AG09309 (cell line): ENCODE measurements at regions not wholly inside any gene's neighbourhood (a gene's known extent, or its start where the extent isn't known, plus 50 kb on each side); places are given as distances from the start of the nearest gene placed in this dataset.

Source experiments
- DNase-seq: peaks from one replicate; pipeline ENCODE4 v3.0.0-alpha.2; 2010; ENCODE audit warnings: low read depth
- H3K4me3 ChIP-seq: 2 replicates; pipeline ENCODE4 v1.5.1; 2011; ENCODE audit warnings: mild to moderate bottlenecking, low read depth, low read length, moderate library complexity; ENCODE audit not compliant: control insufficient read depth
- CTCF ChIP-seq: IDR thresholded peaks from 2 replicates; pipeline ENCODE4 v1.5.1; 2011; ENCODE audit warnings: mild to moderate bottlenecking, low read depth, low read length, inconsistent platforms; ENCODE audit not compliant: insufficient read depth, control insufficient read depth; ENCODE audit errors: missing control alignments

- DNase-seq, result no peak
- no peak overlapping the region for H3K4me3 ChIP-seq
- TF ChIP-seq CTCF, result no peak
Observed at GRCh38 chr15:93372208-93372864, 283.3 kb upstream of the RGMA start.

GRCh38 chr15:93366387-93367100 lies 277.5 kb upstream of the RGMA start:
- DNase-seq, result no peak
- H3K4me3 ChIP-seq, result no peak overlapping the region
- no peak for TF ChIP-seq CTCF

- no peak for TF ChIP-seq CTCF
- DNase-seq, result no peak
- H3K4me3 ChIP-seq, result no peak overlapping the region
Observed at GRCh38 chr15:93362821-93363220, 273.8 kb upstream of the RGMA start.

GRCh38 chr15:93362203-93362602 lies 273.2 kb upstream of the RGMA start:
- no peak for TF ChIP-seq CTCF
- no peak for DNase-seq
- no peak overlapping the region for H3K4me3 ChIP-seq

GRCh38 chr15:93361703-93362102 lies 272.7 kb upstream of the RGMA start:
- no peak for TF ChIP-seq CTCF
- no peak overlapping the region for H3K4me3 ChIP-seq
- DNase-seq, result no peak

GRCh38 chr15:93360976-93361375 lies 272.0 kb upstream of the RGMA start:
- H3K4me3 ChIP-seq, result no peak overlapping the region
- no peak for DNase-seq
- no peak for TF ChIP-seq CTCF
